Astrocyte (in vitro differentiated cells and primary cell): ENCODE measurements at regions not wholly inside any gene's neighbourhood (a gene's known extent, or its start where the extent isn't known, plus 50 kb on each side); places are given as distances from the start of the nearest gene placed in this dataset.

Experiments
- DNase-seq: peaks from one replicate; pipeline ENCODE4 v3.0.0-alpha.2; 2010; ENCODE audit warnings: low read depth
- FAIRE-seq: peaks from 2 replicates; lab custom pipeline; 2011; peaks lifted over from hg19 to GRCh38; lab: Jason Lieb, UNC
- H2AFZ ChIP-seq: 2 replicates; pipeline ENCODE4 v1.6.0; 2012; ENCODE audit warnings: low read depth, low read length, inconsistent platforms
- H3K27ac ChIP-seq: 2 replicates; pipeline ENCODE4 v1.5.1; 2011; ENCODE audit warnings: low read depth, low read length, inconsistent platforms
- H3K27me3 ChIP-seq: 2 replicates; pipeline ENCODE4 v1.6.0; 2011; ENCODE audit warnings: low read length, inconsistent platforms; ENCODE audit not compliant: insufficient read depth
- H3K36me3 ChIP-seq: 2 replicates; pipeline ENCODE4 v1.5.1; 2011; ENCODE audit warnings: low read length, inconsistent platforms; ENCODE audit not compliant: insufficient read depth
- H3K4me1 ChIP-seq: 2 replicates; pipeline ENCODE4 v1.5.1; 2011; ENCODE audit warnings: low read length, inconsistent platforms; ENCODE audit not compliant: insufficient read depth
- H3K4me2 ChIP-seq: 2 replicates; pipeline ENCODE4 v1.6.0; 2012; ENCODE audit warnings: low read length, inconsistent platforms
- H3K4me3 ChIP-seq: 2 replicates; pipeline ENCODE4 v1.5.1; 2011; ENCODE audit warnings: low read depth, mild to moderate bottlenecking, low read length, inconsistent platforms; ENCODE audit not compliant: insufficient read depth
- H3K79me2 ChIP-seq: 2 replicates; pipeline ENCODE4 v1.6.0; 2012; ENCODE audit warnings: mild to moderate bottlenecking, low read length, inconsistent platforms; ENCODE audit not compliant: insufficient read depth
- H3K9ac ChIP-seq: 2 replicates; pipeline ENCODE4 v1.6.0; 2012; ENCODE audit warnings: mild to moderate bottlenecking, low read length, inconsistent platforms
- H3K9me3 ChIP-seq: 2 replicates; pipeline ENCODE4 v1.5.1; 2012; ENCODE audit warnings: low read depth, mild to moderate bottlenecking, low read length, inconsistent platforms; ENCODE audit not compliant: insufficient read depth
- H4K20me1 ChIP-seq: 2 replicates; pipeline ENCODE4 v1.6.0; 2012; ENCODE audit warnings: low read length, inconsistent platforms; ENCODE audit not compliant: insufficient read depth
- H3K27ac Mint-ChIP-seq: one replicate; pipeline ENCODE4 v1.8.0; 2021; ENCODE audit warnings: mild to moderate bottlenecking, mixed read lengths; ENCODE audit not compliant: unreplicated experiment
- H3K27me3 Mint-ChIP-seq: one replicate; pipeline ENCODE4 v1.8.0; 2021; ENCODE audit warnings: low read depth, mixed read lengths; ENCODE audit not compliant: unreplicated experiment
- H3K36me3 Mint-ChIP-seq: one replicate; pipeline ENCODE4 v1.8.0; 2021; ENCODE audit warnings: low read depth, mixed read lengths; ENCODE audit not compliant: unreplicated experiment
- H3K4me1 Mint-ChIP-seq: one replicate; pipeline ENCODE4 v1.8.0; 2021; ENCODE audit warnings: low read depth, mixed read lengths; ENCODE audit not compliant: unreplicated experiment
- H3K4me3 Mint-ChIP-seq: one replicate; pipeline ENCODE4 v1.8.0; 2021; ENCODE audit warnings: mild to moderate bottlenecking, moderate library complexity, mixed read lengths; ENCODE audit not compliant: unreplicated experiment
- H3K9me3 Mint-ChIP-seq: one replicate; pipeline ENCODE4 v1.8.0; 2021; ENCODE audit warnings: mild to moderate bottlenecking, mixed read lengths; ENCODE audit not compliant: unreplicated experiment
- CTCF ChIP-seq: IDR thresholded peaks from 2 replicates; pipeline ENCODE4 v1.5.1; 2011; ENCODE audit warnings: low read depth, mild to moderate bottlenecking, inconsistent platforms, low read length, moderate library complexity; ENCODE audit not compliant: insufficient read depth
- EZH2 ChIP-seq: IDR thresholded peaks from 2 replicates; pipeline ENCODE4 v1.6.1; 2012; ENCODE audit warnings: mild to moderate bottlenecking, low read length, inconsistent platforms; ENCODE audit not compliant: insufficient read depth

- Histone ChIP-seq H3K27me3 (no peaks in the 10 kb centered on the region), H3K27ac (no peak overlapping the region), H3K79me2 (no peaks in the 10 kb centered on the region), H3K36me3 (no peaks in the 10 kb centered on the region), H3K4me3 (no peak overlapping the region), H3K4me2 (no peak overlapping the region), H2AFZ (no peak overlapping the region), H4K20me1 (no peaks in the 10 kb centered on the region), H3K4me1 (no peaks in the 10 kb centered on the region), H3K9me3 (no peaks in the 10 kb centered on the region), H3K9ac (no peak overlapping the region)
- Mint-ChIP-seq H3K4me3 (no peak overlapping the region), H3K4me1 (peaks cover 3% of the 10 kb centered on the region), H3K36me3 (no peaks in the 10 kb centered on the region), H3K27me3 (no peaks in the 10 kb centered on the region), H3K27ac (no peak overlapping the region), H3K9me3 (peaks cover 1% of the 10 kb centered on the region)
- no peak for FAIRE-seq
- DNase-seq, result no peak
- no peak for TF ChIP-seq CTCF
- no peak for TF ChIP-seq EZH2
Measured at GRCh38 chr17:14902297-14902696, 362.8 kb downstream of the PMP22 start.

- no peak overlapping the region for H3K27ac Mint-ChIP-seq
- FAIRE-seq (no peak), DNase-seq (no peak)
- H3K4me1 Mint-ChIP-seq, result peaks cover 3% of the 10 kb centered on the region
- no peaks in the 10 kb centered on the region for H3K9me3 ChIP-seq
- no peak overlapping the region for H2AFZ ChIP-seq
- no peaks in the 10 kb centered on the region for H3K27me3 ChIP-seq
- no peak overlapping the region for H3K9ac ChIP-seq
- H3K79me2 ChIP-seq, result no peaks in the 10 kb centered on the region
- H3K36me3 Mint-ChIP-seq, result no peaks in the 10 kb centered on the region
- peaks cover 1% of the 10 kb centered on the region for H3K9me3 Mint-ChIP-seq
- H4K20me1 ChIP-seq, result no peaks in the 10 kb centered on the region
- no peak overlapping the region for H3K27ac ChIP-seq
- TF ChIP-seq CTCF (no peak), EZH2 (no peak)
- H3K4me2 ChIP-seq, result no peak overlapping the region
- no peaks in the 10 kb centered on the region for H3K27me3 Mint-ChIP-seq
- no peaks in the 10 kb centered on the region for H3K4me1 ChIP-seq
- H3K4me3 ChIP-seq, result no peak overlapping the region
- no peak overlapping the region for H3K4me3 Mint-ChIP-seq
- no peaks in the 10 kb centered on the region for H3K36me3 ChIP-seq
Measured at GRCh38 chr17:14901376-14901775, 363.8 kb downstream of the PMP22 start.

- no peaks in the 10 kb centered on the region for H4K20me1 ChIP-seq
- no peaks in the 10 kb centered on the region for H3K4me1 Mint-ChIP-seq
- no peaks in the 10 kb centered on the region for H3K27me3 Mint-ChIP-seq
- no peak overlapping the region for H3K4me2 ChIP-seq
- no peaks in the 10 kb centered on the region for H3K79me2 ChIP-seq
- H3K36me3 ChIP-seq, result no peaks in the 10 kb centered on the region
- no peaks in the 10 kb centered on the region for H3K36me3 Mint-ChIP-seq
- H3K9me3 ChIP-seq, result peaks cover 9% of the 10 kb centered on the region
- no peak overlapping the region for H3K4me3 ChIP-seq
- no peaks in the 10 kb centered on the region for H3K27me3 ChIP-seq
- no peak overlapping the region for H3K4me3 Mint-ChIP-seq
- H2AFZ ChIP-seq, result no peak overlapping the region
- no peaks in the 10 kb centered on the region for H3K4me1 ChIP-seq
- TF ChIP-seq CTCF (peak; percentile 16), EZH2 (no peak)
- no peak for FAIRE-seq
- no peak overlapping the region for H3K27ac ChIP-seq
- no peak for DNase-seq
- H3K27ac Mint-ChIP-seq, result no peak overlapping the region
- H3K9ac ChIP-seq, result no peak overlapping the region
- peaks cover 19% of the 10 kb centered on the region for H3K9me3 Mint-ChIP-seq
Measured at GRCh38 chr17:14886200-14886739, 378.9 kb downstream of the PMP22 start.
